HT1080 (cell line): ENCODE measurements at regions not wholly inside any gene's neighbourhood (a gene's known extent, or its start where the extent isn't known, plus 50 kb on each side); places are given as distances from the start of the nearest gene placed in this dataset.
A peak's percentile ranks its signal among the peaks of the same experiment; 100 is the strongest.

Experiments used
- DNase-seq: peaks from one replicate; pipeline ENCODE4 v3.0.0-alpha.2; 2015; ENCODE audit warnings: low read depth

- no peak for DNase-seq
Measured at GRCh38 chr6:9484686-9485085, 930.2 kb downstream of the TFAP2A start.

DNA sequence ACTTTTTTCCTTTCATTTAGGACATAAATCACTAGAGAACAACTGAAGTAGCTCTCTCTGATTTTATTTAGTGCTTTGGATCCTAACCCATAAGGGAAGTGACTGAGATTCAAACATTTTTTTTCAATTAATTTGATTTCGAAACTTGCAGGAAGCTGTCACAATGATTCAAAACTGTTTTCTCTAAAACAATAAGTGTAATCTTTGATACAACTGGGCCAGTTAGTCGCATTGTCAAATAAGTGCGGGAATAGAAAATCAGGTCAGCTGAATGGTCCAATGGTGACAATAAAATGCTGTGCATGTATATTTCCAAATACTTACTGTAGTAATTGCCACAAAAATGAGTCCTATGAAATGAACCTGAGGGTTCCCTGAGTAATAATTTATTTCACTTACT is 930.8 kb downstream of the TFAP2A start:
- no peak for DNase-seq

- peak; percentile 95 for DNase-seq
Measured at GRCh38 chr6:9482030-9482738, 932.7 kb downstream of the TFAP2A start.

- peak; percentile 42 for DNase-seq
Measured at GRCh38 chr6:9481292-9482029, 933.4 kb downstream of the TFAP2A start.

DNA sequence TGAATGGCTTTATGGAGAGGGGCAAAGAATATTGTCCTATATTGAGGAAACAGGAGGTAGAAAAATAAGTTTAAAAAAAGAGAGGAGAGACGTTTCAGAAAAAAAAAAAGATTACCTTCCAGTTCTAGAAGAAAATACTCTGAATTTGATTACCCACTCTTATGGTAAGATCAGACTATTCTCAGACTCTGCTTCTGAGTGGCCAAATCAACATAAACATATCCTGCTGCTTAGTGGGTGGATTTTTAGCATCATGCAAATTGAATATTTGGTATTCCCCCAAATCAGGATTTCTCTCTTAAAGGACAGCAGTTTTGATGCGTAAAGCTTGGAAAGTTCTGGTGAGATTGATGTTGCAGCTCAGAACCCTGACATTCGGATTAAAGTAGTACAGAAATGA is 946.6 kb downstream of the TFAP2A start:
- no peak for DNase-seq

- no peak for DNase-seq
Measured at GRCh38 chr6:9467741-9468140, 947.1 kb downstream of the TFAP2A start.

DNA sequence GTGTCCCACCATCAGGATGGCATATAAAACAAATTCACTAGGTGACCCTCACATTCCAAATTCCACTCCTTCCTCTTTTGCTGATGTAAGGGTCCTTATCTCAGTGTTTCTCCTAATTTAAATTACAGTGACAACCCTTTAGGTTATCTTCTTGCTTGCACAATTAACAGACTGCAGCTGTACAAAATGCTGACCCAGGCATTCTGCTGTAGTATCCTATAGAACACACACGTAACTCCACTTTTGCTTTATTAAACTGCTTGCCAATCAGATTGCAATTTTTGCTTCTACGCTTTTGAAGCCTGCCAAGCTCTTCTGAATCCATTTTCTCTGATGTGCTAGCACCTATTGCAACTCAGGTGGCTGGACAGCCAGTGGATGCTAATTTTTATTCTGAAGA is 950.3 kb downstream of the TFAP2A start:
- DNase-seq = no peak

- no peak for DNase-seq
Measured at GRCh38 chr6:9463311-9463710, 951.6 kb downstream of the TFAP2A start.

DNA sequence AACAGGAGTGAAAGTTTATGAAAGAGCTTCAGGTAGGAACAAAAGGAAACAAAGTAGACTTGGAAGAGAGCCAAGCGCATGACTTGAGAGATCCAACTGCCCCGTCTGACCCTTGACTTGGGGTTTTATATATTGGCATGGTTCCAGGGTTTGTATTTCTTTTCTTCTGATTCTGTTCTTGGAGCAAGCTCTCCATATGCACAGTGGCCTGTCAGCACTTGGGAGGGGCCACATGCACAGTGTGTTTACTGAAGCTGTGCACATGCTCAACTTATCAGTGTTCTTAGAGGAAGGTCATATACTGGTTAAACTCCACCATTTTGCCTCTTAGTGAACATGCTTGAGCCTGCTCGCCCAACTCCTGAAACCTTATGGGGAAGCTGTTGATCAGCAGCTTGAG is 953.7 kb downstream of the TFAP2A start:
- DNase-seq = no peak

GRCh38 chr6:9458424-9458823 is 956.5 kb downstream of the TFAP2A start:
- DNase-seq = no peak

DNA sequence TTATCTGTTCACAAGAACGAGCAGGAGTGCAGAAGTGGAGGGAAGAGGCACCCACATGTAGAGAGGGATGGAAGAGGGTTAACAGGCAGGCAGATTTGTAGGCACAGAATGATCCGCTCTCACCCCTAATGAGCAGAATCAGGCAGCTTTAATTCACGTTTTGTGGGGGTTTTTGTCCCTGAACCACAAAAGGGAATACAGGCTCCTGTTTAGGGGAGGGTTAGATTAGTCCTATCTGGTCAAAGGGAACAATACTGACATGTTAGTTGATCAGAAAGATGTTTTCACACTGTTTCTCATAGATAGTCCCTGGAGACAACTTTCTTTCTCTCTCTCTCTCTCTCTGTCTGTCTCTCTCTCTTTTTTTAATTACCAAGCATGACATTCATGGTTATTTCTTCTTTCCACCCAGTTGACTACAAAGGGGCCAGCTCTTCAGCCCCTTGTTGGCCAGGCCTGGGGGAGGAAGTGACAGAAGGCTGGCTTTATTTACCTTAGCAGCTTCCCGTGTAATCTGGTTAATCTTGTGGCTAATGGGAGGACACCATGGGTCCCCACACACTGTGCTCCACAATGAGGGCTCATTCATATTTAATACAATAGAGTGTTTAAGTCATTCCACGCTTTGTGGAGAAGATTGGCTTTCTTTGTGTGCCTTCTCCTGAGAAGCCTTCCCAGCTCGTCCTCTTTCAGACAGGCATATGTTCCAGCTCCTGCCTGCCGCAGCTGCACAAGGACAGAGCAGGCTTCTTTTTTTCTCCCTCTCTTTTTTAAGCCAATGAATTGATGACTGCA is 958.8 kb downstream of the TFAP2A start:
- peak; percentile 21 for DNase-seq

- DNase-seq = no peak
Measured at GRCh38 chr6:9439621-9440330, 975.1 kb downstream of the TFAP2A start.

GRCh38 chr6:9437836-9438235 is 977.0 kb downstream of the TFAP2A start:
- DNase-seq = peak; percentile 6

- no peak for DNase-seq
Measured at GRCh38 chr6:9435281-9435680, 979.6 kb downstream of the TFAP2A start.

DNA sequence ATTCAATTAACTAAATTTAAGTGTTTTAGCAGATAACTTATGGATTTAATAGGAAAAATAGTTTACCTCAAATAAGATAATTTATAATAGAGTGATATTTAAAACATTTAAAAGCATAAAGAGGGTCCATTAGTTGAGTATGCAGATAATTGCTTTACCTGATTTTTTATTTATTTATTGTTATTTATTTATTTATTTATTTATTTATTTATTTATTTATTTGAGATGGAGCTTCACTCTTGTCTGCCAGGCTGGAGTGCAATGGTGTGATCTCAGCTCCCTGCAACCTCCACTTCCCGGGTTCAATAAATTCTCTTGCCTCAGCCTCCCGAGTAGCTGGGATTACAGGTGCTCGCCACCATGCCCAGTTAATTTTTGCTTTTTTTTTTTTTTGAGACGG is 982.9 kb downstream of the TFAP2A start:
- no peak for DNase-seq

DNA sequence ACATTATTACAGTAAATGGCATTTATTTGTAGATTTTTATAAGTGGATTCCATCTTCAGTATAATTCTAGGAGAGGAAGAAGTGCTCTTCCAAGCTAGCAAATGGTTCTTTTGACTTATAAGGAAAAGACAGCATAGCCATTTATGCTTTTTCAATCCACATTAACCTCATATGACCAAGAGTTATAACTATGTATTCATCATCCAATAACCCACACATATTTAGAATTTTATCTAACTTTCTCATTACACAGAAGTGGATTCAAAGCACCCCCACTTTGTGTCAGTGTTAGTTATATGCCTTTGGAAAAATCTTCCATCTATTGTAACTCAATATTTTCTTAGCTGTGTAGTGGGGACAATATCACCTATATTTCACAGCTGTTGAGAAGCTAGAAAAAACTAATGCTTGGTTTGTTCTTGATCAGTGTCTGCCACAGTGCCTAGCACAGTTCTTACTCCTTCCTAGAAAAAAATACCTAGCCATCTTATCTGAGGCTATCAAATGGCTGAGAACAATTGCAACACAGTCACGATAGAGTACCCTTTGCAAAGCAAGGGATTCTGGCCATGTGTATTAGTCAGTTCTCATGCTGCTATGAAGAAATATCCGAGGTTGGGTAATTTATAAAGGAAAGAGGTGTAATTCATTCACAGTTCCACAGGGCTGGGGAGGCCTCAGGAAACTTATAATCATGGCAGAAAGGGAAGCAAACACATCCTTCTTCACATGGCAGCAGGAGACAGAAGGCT is 986.3 kb downstream of the TFAP2A start:
- DNase-seq = no peak

DNA sequence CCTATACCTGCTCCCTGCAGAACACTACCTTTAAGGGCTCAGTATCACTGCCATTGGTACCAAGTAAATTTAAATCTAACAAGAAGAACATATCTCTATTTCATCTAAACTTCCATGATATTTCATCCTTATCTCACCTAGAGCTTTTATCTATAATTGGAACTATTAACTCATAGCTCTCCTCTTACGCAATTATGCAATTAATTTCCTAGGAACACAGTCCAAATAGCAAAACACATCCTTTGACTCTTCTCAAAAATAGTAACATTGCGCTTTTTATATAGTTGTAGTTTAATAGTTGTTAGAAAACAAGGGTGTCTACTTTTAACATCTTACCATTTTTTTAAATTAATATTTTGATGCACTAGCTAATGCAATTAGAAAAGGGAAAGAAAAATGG is 986.8 kb upstream of the SLC35B3 start:
- no peak for DNase-seq

- DNase-seq = no peak
Measured at GRCh38 chr6:9420316-9421015, 985.1 kb upstream of the SLC35B3 start.

- DNase-seq = no peak
Measured at GRCh38 chr6:9417400-9417799, 982.1 kb upstream of the SLC35B3 start.

DNA sequence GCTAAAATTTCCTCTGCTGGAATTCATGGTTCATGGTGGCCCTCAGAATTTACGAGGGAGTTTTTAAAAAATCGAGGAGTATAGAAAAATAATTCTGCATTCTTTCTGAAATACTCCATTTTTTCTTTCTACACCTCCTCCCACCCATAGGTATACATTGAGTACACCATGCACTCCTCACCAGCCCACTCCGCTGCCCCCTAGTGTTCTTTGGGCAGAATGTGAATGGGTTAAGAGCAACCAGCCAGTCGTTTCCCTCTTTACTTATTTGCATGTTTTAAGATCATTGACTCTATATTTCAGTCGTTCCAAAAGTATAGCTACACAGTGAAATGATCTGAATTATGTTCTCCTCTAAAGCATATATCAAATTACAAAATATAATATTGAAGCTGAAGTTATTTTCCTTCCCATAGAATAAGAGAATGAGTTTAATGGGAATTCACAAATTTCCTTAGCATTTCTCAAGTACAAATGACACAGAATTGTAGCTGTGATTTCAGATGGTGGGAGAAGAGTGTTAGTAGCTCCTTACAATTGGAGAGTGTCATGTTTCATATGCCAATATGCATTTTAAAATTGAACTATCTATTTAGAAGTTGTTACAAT is 977.7 kb upstream of the SLC35B3 start:
- DNase-seq = peak; percentile 27
